IMR-90 (cell line): ENCODE measurements at regions not wholly inside any gene's neighbourhood (a gene's known extent, or its start where the extent isn't known, plus 50 kb on each side); places are given as distances from the start of the nearest gene placed in this dataset.

Experiments used
- ATAC-seq: fragments of 200-7000 bp; cut with Tn5 transposase; 2 replicates; pipeline ENCODE4 v1.9.1; 2020; ENCODE audit warnings: low read depth, mild to moderate bottlenecking, moderate library complexity
- BruUV-seq: library from RNA; stranded (reverse); fragments of 400-500 nt; replicated peaks from 2 replicates; lab custom pipeline; 2021; lab: Mats Ljungman, UMichigan
- CTCF ChIA-PET: fragments of 300-600 bp; formaldehyde crosslinking; extraction: SDS; loops from one replicate; lab custom pipeline; 2021; ENCODE audit warnings: antibody characterized with exemption; lab: Yijun Ruan, JAX
- POLR2A ChIA-PET: fragments of 300-600 bp; sonication (Branson Sonifier 250); formaldehyde crosslinking; loops from one replicate; lab custom pipeline; 2022; ENCODE audit warnings: antibody characterized with exemption; ENCODE audit not compliant: unreplicated experiment; lab: Charles Lee
- DNase-seq: peaks from one replicate; pipeline ENCODE4 v3.0.0; 2013
- H2AFZ ChIP-seq: replicated peaks from 2 replicates; pipeline ENCODE3; 2013; ENCODE audit warnings: low read length, mild to moderate bottlenecking; ENCODE audit not compliant: poor library complexity
- H2AK5ac ChIP-seq: 2 replicates; pipeline ENCODE4 v1.6.1; 2013; ENCODE audit warnings: low read depth, low read length, inconsistent platforms
- H2AK9ac ChIP-seq: replicated peaks from 2 replicates; pipeline ENCODE3; 2013; ENCODE audit warnings: mild to moderate bottlenecking, low read depth, low read length, moderate library complexity; ENCODE audit not compliant: poor library complexity
- H2BK120ac ChIP-seq: 2 replicates; pipeline ENCODE4 v1.6.1; 2013; ENCODE audit warnings: low read depth, low read length, inconsistent platforms
- H2BK15ac ChIP-seq: 3 replicates; pipeline ENCODE4 v1.6.1; 2013; ENCODE audit warnings: low read depth, low read length, inconsistent platforms
- H2BK20ac ChIP-seq: 2 replicates; pipeline ENCODE4 v1.6.1; 2013; ENCODE audit warnings: low read depth, mild to moderate bottlenecking, inconsistent platforms, low read length, moderate library complexity
- H2BK5ac ChIP-seq: 2 replicates; pipeline ENCODE4 v1.6.1; 2013; ENCODE audit warnings: mild to moderate bottlenecking, low read depth, low read length, inconsistent platforms; ENCODE audit not compliant: poor library complexity, severe bottlenecking
- H3K14ac ChIP-seq: replicated peaks from 2 replicates; pipeline ENCODE4 v1.6.1; 2013; ENCODE audit warnings: low read depth, low read length, inconsistent platforms
- H3K18ac ChIP-seq: 2 replicates; pipeline ENCODE4 v1.6.1; 2013; ENCODE audit warnings: low read depth, low read length, control low read depth
- H3K23ac ChIP-seq: 2 replicates; pipeline ENCODE4 v1.6.1; 2013; ENCODE audit warnings: low read depth, low read length, inconsistent platforms
- H3K27ac ChIP-seq: 2 replicates; pipeline ENCODE4 v1.5.1; 2013; ENCODE audit warnings: mild to moderate bottlenecking, control low read depth, low read length; ENCODE audit not compliant: insufficient read depth
- H3K27me3 ChIP-seq: 2 replicates; pipeline ENCODE4 v1.6.1; 2013; ENCODE audit warnings: low read length; ENCODE audit not compliant: control insufficient read depth, insufficient read depth
- H3K36me3 ChIP-seq: 2 replicates; pipeline ENCODE4 v1.6.1; 2013; ENCODE audit warnings: low read length, mixed read lengths; ENCODE audit not compliant: control insufficient read depth, insufficient read depth
- H3K4ac ChIP-seq: 2 replicates; pipeline ENCODE4 v1.6.1; 2013; ENCODE audit warnings: low read depth, low read length, inconsistent platforms
- H3K4me1 ChIP-seq: 2 replicates; pipeline ENCODE4 v1.6.1; 2013; ENCODE audit warnings: low read length, mixed read lengths; ENCODE audit not compliant: control insufficient read depth, insufficient read depth
- H3K4me2 ChIP-seq: 2 replicates; pipeline ENCODE4 v1.6.1; 2013; ENCODE audit warnings: low read depth, mild to moderate bottlenecking, control low read depth, low read length, moderate library complexity
- H3K4me3 ChIP-seq: 2 replicates; pipeline ENCODE4 v1.5.1; 2013; ENCODE audit warnings: low read depth, mild to moderate bottlenecking, control low read depth, low read length, moderate library complexity; ENCODE audit not compliant: insufficient read depth
- H3K56ac ChIP-seq: 2 replicates; pipeline ENCODE4 v1.6.1; 2013; ENCODE audit warnings: low read length, inconsistent platforms; ENCODE audit not compliant: insufficient read depth; ENCODE audit errors: extremely low read depth
- H3K79me1 ChIP-seq, 2 experiments: 2 replicates each; pipeline ENCODE4 v1.6.1; 2013; ENCODE audit warnings: low read length in 2 of 2, inconsistent platforms in 1 of 2, low read depth in 1 of 2
- H3K9ac ChIP-seq: 2 replicates; pipeline ENCODE4 v1.6.1; 2013; ENCODE audit warnings: low read depth, low read length, control low read depth
- H3K9me1 ChIP-seq: 2 replicates; pipeline ENCODE4 v1.6.1; 2013; ENCODE audit warnings: low read length, inconsistent platforms; ENCODE audit not compliant: insufficient read depth
- H3K9me3 ChIP-seq: 2 replicates; pipeline ENCODE4 v1.6.1; 2013; ENCODE audit warnings: low read length; ENCODE audit not compliant: control insufficient read depth, insufficient read depth
- H4K20me1 ChIP-seq: 2 replicates; pipeline ENCODE4 v1.6.1; 2013; ENCODE audit warnings: low read length, inconsistent platforms; ENCODE audit not compliant: insufficient read depth
- H4K5ac ChIP-seq: 2 replicates; pipeline ENCODE4 v1.6.1; 2013; ENCODE audit warnings: mild to moderate bottlenecking, low read depth, low read length, control low read depth
- H4K8ac ChIP-seq, 2 experiments: 2 replicates each; pipeline ENCODE4 v1.6.1; 2013; ENCODE audit warnings: low read depth in 2 of 2, low read length in 2 of 2, control low read depth in 1 of 2, inconsistent platforms in 1 of 2
- H4K91ac ChIP-seq: 2 replicates; pipeline ENCODE4 v1.6.1; 2013; ENCODE audit warnings: low read depth, low read length, inconsistent platforms; ENCODE audit not compliant: insufficient read depth
- BHLHE40 ChIP-seq: fragments of 150-350 bp; IDR thresholded peaks from 2 replicates; pipeline ENCODE4 v1.6.1; 2016; ENCODE audit warnings: mild to moderate bottlenecking, low read depth, low read length
- CHD1 ChIP-seq: IDR thresholded peaks from 2 replicates; pipeline ENCODE4 v1.6.1; 2012; ENCODE audit warnings: low read depth, low read length, improper control_type of control experiment
- ELK1 ChIP-seq: fragments of 150-350 bp; IDR thresholded peaks from 2 replicates; pipeline ENCODE4 v1.6.1; 2016; ENCODE audit warnings: low read depth, mild to moderate bottlenecking, low read length, moderate library complexity, borderline replicate concordance
- MAZ ChIP-seq: IDR thresholded peaks from 2 replicates; pipeline ENCODE4 v1.6.1; 2012; ENCODE audit warnings: low read depth, mild to moderate bottlenecking, low read length, improper control_type of control experiment, moderate library complexity, borderline replicate concordance
- NFE2L2 ChIP-seq: fragments of 150-350 bp; IDR thresholded peaks from 2 replicates; pipeline ENCODE4 v1.6.1; 2016; ENCODE audit warnings: low read depth, mild to moderate bottlenecking, low read length
- POLR2A ChIP-seq: IDR thresholded peaks from 2 replicates; pipeline ENCODE4 v1.6.1; 2012; ENCODE audit warnings: mild to moderate bottlenecking, low read depth, low read length
- RAD21 ChIP-seq: IDR thresholded peaks from 2 replicates; pipeline ENCODE4 v1.6.1; 2012; ENCODE audit warnings: low read length, improper control_type of control experiment
- RFX5 ChIP-seq: IDR thresholded peaks from 2 replicates; pipeline ENCODE4 v1.8.0; 2012; ENCODE audit warnings: low read depth, mild to moderate bottlenecking, low read length, moderate library complexity
- WGBS, 2 experiments: methylation state at CpG; one replicate each; pipeline versions ENCODE4 v1.1.5 to v1.1.7; 2013; ENCODE audit warnings: missing lambda C conversion rate in 2 of 2; ENCODE audit not compliant: insufficient read length in 1 of 2; ENCODE audit errors: extremely low coverage in 2 of 2; 5-methylcytosine and 5-hydroxymethylcytosine counted together
- dilution Hi-C: fragments of 300-500 bp; cut with HindIII; formaldehyde crosslinking; loops from one replicate; pipeline ENCODE4 v1.14.3; 2018; ENCODE audit warnings: low sequenced_read_pairs; ENCODE audit not compliant: unreplicated experiment
- in situ Hi-C: fragments of 300-500 bp; cut with MboI; formaldehyde crosslinking; loops from 3 replicates; pipeline ENCODE4 v1.14.3; 2019; ENCODE audit warnings: low sequenced_read_pairs, inconsistent platforms, mixed read lengths
- intact Hi-C: fragments of 100-400 bp; cut with micrococcal nuclease; formaldehyde crosslinking; loops from 2 replicates; pipeline ENCODE4 v1.10.0; 2022

- dilution Hi-C loops, result no loop called here
- no CpG with 5 or more reads among the region's 5 CpGs for WGBS, 2 experiments
- H2BK120ac ChIP-seq, result no peak overlapping the region
Measured at GRCh38 chr5:4036861-4037260, 441.2 kb downstream of the IRX1 start.

More at GRCh38 chr5:4036861-4037260, 441.2 kb downstream of the IRX1 start:
- Histone ChIP-seq H3K27me3 (no peaks in the 10 kb centered on the region), H3K9me3 (peaks cover 17% of the 10 kb centered on the region), H3K79me1 (no peaks in the 10 kb centered on the region), H4K91ac (no peak overlapping the region), H3K4me2 (no peak overlapping the region), H3K23ac (no peak overlapping the region), H3K9me1 (no peaks in the 10 kb centered on the region), H3K56ac (no peak overlapping the region), H3K14ac (no peak overlapping the region), H4K5ac (no peak overlapping the region), H4K8ac (no peak overlapping the region), H3K36me3 (no peaks in the 10 kb centered on the region), H3K4ac (no peak overlapping the region), H4K20me1 (no peaks in the 10 kb centered on the region), H3K18ac (no peak overlapping the region), H2BK15ac (no peak overlapping the region), H3K4me3 (no peak overlapping the region), H3K4me1 (no peaks in the 10 kb centered on the region), H2AFZ (no peak overlapping the region), H3K9ac (no peak overlapping the region), H2AK9ac (no peak overlapping the region), H2BK5ac (no peak overlapping the region), H3K27ac (no peak overlapping the region), H2AK5ac (no peak overlapping the region), H2BK20ac (no peak overlapping the region)
- ChIA-PET POLR2A (no interaction called here), CTCF (no interaction called here)
- no peak for DNase-seq
- intact Hi-C loops, result no loop called here
- TF ChIP-seq BHLHE40 (no peak), MAZ (no peak), ELK1 (no peak), RFX5 (no peak), CHD1 (no peak), RAD21 (no peak), NFE2L2 (no peak), POLR2A (no peak)
- in situ Hi-C loops, result no loop called here
- ATAC-seq, result no peak
- BruUV-seq, result no TSS peak
